NCI-H510A treated with DMSO at 0.1 percent for 48 hours (cell line): ENCODE measurements at regions not wholly inside any gene's neighbourhood (a gene's known extent, or its start where the extent isn't known, plus 50 kb on each side); places are given as distances from the start of the nearest gene placed in this dataset.
"Not testable (repeated sequence)": the region's sequence is repeated elsewhere in the genome, so short reads cannot be mapped to it uniquely, and the experiment has no call there.

Experiments used
- DNase-seq: peaks from one replicate; lab custom pipeline; 2025; lab: John Stamatoyannopoulos, UW

DNA sequence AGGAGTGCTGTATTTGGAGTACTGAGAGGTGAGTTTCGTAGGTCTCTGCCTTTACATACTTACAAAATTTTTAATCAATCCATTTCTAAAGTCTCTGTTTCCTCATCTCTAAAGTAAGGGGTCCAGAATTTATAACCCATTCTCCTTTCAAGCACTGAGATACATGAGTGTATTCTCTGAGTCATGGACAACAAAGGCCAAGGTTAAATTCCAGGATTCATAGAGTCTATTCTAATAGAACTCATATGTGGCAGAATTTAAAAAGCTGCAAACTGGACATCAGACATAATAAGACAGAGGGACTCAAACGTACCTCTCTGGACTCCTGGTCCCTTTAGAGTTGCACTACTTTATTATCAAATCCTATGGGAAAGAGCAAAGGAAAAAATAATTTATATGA lies 112.5 kb upstream of the SLIT3 start:
- no peak for DNase-seq

DNA sequence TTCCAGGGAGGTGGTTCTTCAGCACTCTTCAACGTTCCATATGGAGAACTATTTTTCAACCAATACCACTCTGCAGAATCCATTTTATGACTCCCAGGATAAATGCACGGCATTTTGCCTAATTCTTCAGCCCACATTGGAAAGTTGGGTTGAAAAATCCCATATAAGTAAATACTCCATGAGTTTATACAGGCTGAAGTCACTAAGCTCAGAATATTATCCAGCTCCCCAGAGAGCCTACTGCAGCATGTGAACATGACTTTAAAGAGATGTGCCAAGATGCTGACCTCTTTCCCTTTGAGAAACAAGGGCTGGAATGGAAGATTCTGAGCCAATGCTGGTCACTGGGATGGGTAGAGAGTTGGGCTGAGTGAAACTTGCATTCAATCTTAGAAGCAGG lies 111.9 kb upstream of the SLIT3 start:
- DNase-seq, result no peak

DNA sequence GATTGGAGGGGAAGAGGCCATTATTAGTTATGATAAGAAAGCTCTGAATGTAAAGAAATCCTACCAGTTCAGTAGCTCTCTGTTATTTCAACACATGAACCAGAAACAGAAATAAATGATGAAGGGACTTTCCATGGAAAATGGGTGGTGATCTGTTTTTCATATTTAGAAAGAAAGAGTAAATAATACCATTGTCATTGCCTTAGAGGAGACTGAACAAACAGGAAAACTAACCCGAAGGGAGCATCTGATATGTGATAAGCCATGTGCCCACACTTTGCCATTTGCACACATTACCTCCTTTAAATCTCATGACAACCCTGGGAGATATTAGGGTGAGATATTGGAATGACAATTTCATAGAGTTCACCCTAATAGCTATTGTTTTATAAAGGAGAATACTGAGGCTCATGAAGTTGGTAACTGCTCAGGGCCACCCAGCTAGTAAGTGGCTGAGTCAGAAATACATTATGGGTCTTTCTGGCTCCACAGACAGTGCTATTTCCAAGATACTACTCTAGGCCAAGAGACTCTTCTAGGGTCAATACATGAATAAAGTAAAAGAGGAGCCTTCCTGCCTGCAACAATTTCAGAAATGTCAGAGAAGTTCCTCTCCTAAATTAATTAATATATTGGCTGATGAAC lies 111.0 kb upstream of the SLIT3 start:
- DNase-seq, result no peak

DNA sequence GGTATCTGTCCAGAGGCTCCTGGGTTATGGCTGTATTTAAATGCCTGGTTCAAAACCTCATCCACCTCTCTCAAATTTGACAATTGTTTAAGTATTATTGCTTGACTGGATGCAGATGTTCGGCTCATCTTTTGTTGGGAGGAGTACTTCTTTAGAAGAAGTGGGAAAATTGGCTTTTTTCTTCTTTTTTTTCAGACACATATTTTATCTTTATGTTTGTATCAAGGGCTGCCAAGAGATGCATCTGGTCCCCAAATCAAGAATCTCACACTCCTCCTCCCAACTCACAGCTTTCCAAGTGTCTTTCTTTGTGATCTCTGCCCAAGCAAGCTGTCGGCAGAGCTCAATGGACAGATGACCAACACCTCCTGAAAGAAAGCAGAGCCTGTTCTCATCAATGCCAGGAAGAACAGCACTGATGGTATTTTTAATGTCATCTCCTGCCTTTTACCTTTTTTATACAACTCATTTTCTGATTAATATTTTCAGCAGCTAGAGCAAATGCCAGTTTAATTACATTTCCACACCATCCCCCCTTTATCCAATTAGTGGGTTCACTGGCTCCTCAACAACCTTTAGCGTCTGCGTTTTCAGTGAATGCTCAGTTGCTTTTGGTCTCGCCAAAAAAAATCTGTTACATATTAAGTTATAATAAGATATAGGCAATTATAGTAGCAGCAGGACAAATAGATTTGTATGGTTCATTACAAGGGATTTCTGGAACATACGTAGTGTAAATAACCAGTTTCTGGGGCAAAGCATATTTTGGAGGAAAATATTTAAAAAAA lies 110.3 kb upstream of the SLIT3 start:
- DNase-seq, result no peak

DNA sequence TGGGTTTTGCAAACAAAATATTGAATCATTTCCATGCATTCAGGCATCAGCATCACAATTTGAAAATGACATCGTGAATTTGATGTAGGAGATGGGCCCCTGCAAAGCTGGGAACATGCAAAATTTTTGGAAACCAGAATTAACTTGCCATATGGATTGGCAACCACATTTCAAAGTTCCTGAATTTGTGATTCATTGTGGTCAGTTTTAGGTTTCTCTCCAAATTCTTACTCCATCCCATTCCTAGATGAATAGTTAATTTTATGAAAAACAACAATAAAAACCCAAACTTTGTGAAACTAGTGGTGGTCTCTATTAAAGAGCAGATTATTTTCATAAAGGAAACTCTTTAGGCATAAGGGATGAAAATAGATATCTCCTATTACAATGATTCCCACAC lies 107.8 kb upstream of the SLIT3 start:
- no peak for DNase-seq

DNA sequence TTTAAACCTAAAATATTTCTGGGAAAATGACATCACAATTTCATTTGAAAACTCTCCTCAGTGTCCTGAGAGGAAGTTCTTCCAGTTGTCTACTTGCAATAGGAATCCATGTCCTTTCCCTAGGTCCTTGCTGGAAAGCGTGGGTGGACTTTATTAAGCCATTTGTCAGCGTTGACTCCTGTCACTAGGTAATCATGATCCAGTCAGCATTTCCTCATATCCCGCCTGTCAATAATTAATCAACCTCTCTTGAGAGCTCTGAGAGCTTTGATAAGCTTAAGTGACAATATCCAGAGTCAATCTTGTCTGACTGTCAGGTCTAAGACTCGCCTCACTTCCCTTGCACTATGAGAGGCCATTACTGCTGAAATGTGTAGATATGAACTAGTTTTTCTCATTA lies 107.2 kb upstream of the SLIT3 start:
- DNase-seq, result no peak

DNA sequence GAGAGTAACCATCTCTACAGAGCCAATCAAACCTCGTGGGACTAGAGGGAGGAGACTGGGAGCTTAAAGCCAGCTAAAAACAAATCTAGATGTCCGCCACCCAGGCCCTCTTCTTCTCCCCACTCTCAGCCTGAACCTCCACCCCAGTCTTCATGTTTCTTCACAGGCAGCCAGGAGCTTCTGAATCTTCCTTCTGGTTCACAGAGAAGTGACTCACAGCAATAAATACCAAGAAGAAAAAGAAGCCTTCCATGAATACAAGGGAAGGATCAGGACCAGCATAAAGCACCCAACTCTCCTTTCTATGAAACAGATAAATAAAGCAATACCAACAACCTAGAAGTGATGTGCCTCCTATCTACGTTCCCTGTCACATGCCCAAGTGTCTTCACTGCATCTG lies 103.3 kb upstream of the SLIT3 start:
- DNase-seq, result no peak

DNA sequence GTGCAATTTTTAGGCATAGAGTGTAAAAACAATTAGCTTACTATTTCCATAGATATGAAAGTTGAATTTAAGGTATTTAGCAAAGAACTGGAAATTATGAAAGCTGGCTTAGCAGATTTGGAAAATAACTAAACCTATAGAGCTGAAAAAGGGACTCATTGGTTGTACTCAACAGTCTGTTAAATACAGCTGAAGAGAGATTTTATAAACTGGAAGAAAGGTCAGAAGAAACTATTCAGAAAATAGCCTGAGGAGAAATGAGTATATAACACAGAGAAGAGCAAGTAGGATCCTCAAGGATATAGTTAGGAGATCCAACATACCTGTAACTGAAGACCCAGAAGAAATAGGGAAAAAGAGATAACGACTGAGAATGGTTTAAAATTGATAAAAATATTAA lies 97.6 kb upstream of the SLIT3 start:
- DNase-seq, result no peak

DNA sequence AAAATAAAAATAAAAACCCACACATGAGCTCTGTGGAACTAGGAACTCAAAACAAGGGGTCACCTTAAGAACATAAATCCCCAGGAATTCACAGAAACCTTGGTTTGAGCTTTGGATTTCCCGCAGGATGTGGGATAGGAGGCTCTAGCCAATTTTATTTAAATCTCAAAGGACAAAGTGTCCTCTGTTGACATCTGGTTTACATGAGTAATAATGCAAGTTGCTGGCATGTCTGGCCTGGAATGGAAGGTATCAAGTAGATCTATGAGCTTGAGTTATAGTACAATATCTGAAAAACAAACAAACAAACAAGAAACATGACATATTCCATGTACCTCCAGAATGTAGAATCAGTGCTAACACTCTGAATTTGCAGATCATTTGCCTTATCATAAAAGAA lies 94.2 kb upstream of the SLIT3 start:
- DNase-seq, result no peak

DNA sequence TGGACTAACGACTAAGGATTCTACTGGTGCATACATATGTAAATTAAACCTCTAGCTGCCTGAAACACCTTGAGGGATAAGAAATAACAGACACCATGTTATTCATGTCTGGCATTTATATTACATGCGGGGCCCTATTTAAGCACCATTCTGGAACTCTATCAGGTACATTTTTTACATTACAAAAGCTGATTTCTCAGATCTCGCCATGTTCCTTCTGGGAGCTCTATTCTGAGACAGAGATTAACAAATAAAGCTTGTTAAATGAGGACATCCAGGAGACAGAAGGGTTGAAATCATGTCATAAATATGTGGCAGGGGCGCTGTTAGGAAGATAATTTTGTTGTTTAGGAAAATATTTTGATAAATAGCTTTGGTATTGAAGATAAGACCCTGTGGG lies 93.4 kb upstream of the SLIT3 start:
- DNase-seq, result no peak

DNA sequence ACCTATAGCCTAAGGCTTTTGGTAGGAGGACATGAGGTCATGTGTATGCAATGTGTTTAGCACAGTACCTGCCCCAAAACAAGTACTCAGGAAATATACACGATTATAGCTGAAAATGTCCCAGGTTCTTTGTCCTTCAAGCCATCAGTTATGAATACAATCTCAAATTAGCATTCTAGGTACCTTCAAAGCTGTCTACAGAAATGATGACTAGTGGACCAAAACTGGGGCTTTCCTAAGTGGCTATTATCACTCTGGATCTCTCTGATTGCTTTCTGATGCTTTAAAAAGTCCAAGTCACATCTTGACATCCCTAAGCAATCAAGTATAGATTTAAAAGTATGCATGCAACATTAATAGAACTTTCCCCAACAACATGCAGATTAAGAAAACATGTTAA lies 93.0 kb upstream of the SLIT3 start:
- no peak for DNase-seq

DNA sequence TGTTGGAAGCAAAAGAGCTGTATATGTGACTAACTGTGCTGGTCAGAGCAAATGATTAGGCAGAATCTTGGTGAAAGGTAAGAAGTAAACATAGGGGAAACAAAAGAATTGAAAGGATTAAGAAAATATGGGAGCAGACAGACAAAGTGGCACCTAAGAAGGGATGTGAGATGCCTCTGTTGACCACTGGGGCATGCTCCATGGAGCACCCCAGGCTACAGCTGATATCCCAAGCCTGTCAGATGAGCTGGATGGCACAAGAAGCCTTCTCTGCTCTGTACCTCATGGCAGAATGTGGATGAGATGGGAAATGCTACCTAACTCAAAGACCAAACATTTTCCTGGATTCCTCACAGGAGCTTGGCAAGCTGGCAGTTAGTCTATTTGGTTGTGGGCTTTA lies 89.3 kb upstream of the SLIT3 start:
- DNase-seq, result no peak

DNA sequence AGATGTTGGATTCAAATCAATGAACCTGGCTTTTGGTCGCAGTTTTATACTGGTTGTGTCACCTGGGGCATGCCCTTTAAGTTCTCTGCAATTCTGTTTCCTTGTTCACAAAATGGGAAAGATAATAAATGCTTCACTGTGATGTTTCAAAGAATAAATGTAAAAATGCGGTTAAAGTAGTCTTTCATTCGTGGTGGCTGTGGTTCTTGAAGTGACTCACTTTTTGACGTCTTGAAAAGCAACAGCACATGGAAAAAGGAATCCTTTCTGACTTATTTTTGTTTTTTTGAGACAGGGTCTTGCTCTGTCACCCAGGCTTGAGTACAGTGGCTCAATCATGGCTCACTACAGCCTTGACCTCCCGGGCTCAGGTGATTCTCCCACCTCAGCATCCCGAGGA lies 88.4 kb upstream of the SLIT3 start:
- no peak for DNase-seq

DNA sequence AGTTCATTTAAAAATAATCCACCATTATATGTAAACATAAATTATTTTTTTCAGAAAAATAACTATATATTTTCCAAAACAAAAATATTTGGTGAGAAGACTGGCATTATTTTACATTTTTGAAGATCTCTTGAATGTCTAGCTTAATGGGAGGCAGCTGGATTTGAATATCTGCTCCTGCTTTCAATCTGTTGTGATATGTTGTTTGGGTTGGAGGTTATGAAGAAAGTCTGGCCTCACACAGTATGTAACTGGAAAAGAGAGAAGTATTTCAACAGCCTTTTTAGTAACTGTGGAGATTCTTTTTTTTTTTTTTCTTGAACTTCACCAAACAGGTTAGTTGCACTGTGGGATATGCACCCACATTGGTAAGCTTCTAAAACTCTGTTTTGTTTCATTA lies 84.7 kb upstream of the SLIT3 start:
- no peak for DNase-seq

DNA sequence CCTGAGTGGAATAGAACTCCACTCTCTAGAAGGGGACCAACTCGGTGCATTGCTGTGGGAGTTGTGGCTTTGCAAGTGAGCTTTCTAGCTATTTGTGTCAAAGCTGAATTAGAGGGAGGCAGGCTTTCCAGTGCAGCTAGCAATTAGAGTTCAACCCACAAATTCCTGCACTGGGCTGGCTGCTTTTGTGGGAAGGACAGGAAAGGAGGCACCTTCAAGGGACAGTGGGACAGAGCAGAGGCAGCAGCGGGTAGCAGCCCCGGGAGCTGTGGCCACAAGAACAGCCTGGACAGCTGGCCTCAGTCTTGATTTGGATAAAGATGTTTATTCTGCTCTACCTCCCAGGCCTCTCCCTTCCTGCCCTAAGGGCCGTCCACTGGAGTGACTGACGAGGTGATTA lies 83.7 kb upstream of the SLIT3 start:
- DNase-seq, result no peak

DNA sequence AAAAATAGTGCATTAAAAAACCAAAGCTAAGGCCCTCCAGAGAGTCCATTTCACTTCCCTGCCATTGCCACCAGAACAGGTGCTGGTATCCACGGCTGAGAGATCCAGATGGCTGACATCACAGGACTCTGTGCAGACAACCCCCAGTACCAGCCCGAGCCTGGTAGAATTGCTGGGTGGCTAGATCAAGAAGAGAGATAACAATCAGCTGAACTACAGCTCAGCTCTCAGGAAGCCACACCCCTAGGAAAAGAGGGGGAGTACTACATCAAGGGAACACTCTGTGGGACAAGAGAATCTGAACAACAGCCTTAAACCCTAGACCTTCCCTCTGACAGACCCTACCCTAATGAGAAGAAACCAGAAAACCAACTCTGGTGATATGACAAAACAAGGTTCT lies 73.8 kb upstream of the SLIT3 start:
- DNase-seq, result no peak

DNA sequence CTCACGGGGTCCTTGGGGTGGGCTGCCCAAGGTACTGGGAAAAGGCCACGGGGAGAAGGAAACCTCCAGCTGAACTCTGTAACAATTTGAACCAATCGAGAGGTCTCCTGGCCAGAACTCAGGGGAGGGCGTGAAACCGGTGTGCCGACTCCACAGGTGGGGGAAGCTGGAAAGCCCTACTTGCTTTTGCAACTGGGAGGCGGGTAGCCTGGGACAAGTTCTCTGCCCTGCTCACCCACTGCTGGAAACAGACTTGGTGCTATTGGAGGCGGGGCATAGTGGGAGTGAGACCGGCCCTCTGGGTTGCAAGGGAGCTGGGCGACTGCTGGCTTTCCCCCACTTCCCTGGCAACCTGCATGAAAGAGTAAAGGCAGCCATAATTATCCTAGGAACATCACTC lies 73.2 kb upstream of the SLIT3 start:
- DNase-seq, result no peak

DNA sequence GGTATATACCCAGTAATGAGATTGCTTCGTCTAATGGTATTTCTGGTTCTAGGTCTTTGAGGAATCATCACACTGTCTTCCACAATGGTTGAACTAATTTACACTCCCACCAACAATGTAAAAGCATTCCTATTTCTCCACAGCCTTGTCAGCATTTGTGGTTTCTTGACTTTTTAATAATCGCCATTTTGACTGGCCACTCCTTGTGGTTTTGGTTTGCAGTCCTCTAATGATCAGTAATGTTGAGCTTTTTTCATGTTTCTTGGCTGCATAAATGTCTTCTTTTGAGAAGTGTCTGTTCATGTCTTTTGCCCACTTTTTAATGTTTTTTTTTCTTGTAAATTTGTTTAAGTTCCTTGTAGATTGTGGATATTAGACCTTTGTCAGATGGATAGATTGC lies 70.9 kb upstream of the SLIT3 start:
- DNase-seq, result not testable (repeated sequence)

DNA sequence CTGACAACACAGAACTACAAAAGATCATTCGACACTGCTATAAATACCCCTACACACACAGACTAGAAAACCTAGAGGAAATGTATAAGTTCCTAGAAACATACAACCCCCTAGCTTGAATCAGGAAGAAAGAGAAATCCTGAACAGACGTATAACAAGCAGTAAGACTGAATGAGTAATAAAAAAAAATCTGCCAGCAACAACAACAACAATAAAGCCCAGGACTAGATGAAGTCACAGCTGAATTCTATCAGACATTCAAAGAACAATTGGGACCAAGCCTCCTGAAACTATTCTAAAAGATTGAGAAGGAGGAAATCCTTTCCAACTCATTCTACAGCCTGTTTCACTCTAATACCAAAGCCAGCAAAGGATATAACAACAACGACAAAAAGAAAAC lies 68.2 kb upstream of the SLIT3 start:
- DNase-seq, result no peak

DNA sequence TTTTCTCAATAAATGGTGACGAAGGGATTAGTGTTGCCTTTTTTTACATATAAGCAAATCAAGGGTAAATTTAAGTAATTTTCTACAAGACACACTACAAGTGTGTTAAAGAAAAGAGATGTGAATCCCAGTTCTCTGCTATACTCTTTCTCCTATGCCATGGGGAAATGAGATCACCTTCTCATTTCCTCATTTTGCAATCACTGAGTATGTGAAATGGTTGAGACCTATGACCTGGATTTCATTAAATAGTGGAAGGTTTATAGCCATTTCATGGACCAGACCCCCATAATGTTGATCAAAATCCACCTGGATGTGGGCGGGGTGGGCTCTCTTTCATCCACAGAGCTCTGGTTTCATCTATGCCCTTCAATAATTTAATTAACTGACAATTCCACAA lies 66.9 kb upstream of the SLIT3 start:
- no peak for DNase-seq

DNA sequence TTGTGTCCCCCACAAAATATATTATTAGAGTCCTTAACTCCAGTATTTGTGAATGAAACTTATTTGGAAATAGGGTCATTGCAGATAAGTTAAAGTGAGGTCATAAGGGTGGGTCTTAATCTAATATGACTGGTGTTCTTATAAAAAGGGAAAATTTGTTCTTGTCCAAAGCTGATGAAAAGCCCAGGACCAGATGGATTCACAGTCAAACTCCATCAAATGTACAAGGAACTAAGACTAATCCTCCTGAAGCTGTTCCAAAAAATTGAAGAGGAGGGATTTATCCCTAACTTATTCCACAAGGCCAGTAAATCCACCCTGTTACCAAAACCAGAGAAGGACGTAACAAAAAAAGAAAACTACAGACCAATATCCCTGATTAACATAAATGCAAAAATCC lies 56.4 kb upstream of the SLIT3 start:
- DNase-seq, result no peak

DNA sequence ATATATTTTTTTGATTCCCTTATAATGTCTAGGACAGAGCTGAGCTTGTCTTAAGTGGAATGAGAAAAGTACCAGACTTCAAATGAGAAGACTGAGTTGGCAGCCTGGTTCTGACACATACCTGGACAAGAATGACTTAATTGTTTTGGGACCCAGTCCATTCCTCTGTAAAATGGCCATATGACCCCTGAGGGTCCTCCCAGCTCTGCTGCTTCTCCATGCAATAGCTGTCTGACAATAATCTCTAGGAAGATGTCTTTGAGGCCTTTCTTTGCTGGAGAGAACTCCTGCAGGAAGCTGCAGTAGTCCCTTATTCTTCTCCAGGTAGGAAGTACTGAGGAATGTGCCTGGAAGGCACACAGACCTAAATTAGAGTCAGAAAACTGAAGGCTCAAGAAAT lies 55.9 kb upstream of the SLIT3 start:
- DNase-seq, result no peak

DNA sequence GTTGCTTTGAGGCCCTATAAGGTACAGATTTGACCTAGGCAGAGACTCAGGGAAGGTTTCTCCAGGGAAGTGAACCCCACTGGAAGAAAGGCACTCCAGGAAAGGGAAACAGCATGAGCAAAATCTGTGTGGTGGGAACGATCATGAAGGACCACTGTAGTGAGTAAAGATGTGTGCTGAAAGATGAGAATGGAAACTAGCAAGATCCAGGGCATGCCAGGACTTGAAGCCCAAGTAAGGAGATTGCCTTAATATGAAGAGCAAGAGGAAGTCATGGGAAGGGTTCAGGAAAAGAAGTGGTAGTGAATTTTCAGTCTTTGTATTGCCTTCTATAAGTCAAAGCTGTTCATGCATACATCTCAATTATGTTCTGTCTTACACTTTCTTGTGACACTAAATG lies 55.2 kb upstream of the SLIT3 start:
- DNase-seq, result no peak

DNA sequence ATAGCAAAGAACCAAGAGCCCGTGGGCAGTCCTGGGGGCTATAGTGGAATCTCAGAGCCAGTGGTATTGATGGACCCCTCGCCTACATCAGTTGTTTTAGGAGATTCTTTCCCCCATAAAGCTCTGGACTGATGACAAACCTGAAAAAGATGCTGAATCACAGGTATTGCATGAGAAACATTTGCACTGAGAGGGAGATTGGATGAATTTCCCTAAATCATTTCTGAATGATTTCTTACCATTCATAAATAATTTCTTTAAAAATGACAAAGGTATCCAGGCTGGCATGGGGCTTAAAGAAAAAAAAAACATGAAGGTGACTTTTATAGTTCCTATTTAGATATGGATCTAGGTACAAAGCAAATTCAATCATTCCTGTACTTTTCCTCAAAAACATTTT lies 54.0 kb upstream of the SLIT3 start:
- DNase-seq, result no peak
